HG03196 (cell line): ENCODE measurements at regions not wholly inside any gene's neighbourhood (a gene's known extent, or its start where the extent isn't known, plus 50 kb on each side); places are given as distances from the start of the nearest gene placed in this dataset.

Experiments used
- ATAC-seq: cut with Tn5 transposase; IDR thresholded peaks from one replicate; pipeline ENCODE4 v1.9.1; 2021; ENCODE audit not compliant: unreplicated experiment

DNA sequence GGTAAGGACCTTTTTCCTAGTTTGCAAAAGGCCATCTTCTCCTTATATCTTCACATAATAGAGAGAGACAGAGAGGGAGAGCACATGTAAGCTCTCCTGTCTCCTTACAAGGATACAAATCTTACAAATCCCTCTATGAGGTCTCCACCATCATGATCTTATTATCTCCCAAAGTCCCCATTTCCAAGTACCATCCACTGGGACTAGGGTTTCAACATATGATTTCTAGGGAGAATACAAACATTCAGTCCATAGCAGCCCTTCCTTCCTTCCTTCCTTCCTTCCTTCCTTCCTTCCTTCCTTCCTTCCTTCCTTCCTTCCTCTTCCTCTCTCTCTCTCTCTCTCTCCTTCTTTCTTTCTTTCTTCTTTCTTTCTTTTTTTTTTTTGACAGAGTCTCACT lies 1132.9 kb upstream of the WWC1 start:
- ATAC-seq, result no peak

DNA sequence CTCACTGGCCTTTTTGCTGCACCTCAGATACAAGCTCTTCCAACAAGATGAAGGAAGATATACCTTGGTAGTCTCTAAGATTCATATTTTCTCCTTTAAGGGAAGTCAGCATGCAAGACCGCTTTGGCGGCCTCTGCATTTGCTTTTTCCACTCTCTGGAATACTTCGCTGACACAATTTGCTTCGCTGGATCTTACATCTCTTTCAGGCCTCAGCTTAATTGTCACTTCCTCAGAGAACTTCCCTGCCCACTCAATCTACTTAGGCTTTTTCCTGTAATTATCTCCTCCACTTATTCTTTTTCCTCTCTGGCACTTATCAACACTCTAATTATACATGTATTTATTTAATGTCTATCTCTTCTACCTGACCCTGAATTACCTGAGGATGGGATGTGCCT lies 1131.1 kb upstream of the WWC1 start:
- no peak for ATAC-seq

DNA sequence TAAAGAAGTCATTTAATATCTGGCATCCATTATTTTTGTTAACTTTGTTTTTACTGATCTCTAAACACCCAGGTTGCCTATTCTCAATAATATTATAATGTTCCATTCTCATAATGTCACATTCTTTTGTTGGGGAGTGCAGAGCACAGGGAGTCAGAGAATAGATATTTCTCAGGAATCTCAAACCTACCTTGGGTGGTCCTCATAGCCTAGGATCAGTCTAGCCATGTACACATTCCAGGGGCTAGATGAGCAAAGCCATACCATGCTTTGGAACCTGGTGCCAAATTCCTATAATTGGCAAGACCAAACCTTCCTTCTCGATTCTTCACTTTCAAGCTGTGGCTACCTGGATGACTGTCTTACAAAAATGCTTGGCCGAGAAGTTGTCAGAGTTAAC lies 1124.7 kb upstream of the WWC1 start:
- no peak for ATAC-seq

DNA sequence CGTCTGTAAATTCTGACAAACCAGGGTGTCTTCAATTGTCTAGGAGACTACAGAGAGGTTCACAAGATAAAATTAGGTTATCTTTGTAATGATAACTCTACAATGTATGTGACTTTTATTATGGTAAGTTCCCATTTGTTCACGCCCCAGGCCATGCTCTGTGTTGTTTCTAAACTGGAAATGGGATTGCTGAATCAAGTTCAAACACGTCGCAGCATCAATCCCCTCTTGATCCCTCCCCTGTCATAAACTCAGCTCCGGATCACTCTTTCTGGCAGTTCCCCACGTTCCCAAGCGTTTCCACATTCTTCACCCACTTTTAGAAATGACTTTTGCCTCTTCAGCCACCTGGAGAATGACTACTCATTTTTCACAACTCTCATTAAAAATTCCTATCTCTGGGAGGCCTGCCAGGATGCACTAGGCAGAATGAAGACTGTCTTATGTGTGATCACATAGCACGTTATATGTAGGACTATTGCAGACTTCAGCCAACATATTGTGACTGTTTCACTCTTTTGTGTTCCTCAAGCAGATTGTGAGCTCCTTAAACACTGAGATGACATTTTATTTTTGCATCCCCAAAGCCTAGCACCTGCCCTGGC lies 1124.2 kb upstream of the WWC1 start:
- no peak for ATAC-seq

DNA sequence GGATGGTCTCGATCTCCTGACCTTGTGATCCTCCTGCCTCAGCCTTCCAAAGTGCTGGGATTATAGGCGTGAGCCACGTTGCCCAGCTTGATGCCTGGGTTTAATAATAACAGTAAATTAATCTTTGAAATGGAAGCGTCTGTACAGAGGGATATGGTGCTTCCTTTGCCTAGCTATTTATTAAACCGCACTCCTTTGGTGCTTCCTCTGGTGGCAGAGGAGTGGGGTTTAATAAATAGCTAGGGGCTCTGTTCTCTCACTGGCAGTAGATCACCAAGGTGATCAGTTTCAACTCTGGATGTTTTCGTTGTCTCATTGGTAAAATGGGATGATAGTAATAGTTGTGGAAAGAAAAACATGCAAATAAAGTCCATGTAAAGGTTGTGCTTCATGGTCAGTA lies 1122.5 kb upstream of the WWC1 start:
- ATAC-seq, result no peak

DNA sequence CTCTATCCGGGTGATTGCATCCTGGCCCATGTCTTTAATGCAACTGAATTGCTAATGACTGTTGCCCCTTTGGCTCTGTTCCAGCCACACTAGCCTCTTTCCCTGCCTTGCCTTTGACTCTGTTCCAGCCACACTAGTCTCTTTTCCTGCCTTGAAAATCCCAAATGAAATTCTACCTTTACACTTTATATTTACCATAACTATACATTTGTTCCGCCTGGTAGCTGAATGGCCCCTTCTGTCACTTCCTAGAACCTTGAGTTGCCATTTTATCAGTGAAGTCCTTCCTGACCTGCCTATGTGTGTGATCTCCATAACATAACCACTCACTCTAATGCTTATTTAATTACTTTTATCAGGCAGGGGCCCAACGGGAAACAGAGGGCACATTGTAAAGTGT lies 1120.4 kb upstream of the WWC1 start:
- ATAC-seq, result no peak

DNA sequence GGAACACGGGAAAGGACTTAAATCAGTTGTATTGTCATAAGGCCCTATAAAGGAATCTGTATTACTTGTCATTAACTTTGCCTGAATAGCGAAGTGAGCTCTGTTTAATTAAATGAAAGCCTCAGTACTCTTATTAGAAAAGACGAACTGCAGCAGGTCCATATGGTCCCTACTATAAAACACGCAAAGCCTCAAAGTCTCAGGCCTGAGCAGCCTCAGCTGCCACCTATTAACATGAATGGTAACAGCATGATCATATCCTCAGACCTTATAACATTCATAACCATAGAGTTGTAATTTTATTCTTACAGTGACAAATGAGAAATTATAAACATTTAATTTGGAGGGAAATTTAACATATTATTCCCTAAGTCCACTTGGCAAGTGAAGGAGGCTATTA lies 1113.7 kb upstream of the WWC1 start:
- ATAC-seq, result no peak

DNA sequence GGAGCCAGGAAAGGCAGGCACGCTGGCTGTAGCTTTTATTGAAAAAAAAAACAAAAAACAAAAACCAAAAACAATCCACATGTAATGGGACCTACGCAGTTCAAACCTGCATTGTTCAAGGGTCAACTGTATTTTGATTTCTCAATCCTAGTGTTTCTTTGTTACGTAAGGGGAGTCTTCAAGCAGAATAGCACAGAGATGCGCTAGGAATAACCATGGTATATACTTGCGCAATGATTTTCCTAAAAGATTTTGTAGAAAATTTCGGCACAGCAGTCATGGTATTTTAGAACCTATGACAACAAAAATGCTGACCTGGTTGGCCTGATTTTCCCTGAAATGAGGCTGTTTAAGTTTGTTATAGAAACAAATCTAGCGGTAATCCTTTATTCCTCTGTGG lies 1110.5 kb upstream of the WWC1 start:
- ATAC-seq, result no peak

DNA sequence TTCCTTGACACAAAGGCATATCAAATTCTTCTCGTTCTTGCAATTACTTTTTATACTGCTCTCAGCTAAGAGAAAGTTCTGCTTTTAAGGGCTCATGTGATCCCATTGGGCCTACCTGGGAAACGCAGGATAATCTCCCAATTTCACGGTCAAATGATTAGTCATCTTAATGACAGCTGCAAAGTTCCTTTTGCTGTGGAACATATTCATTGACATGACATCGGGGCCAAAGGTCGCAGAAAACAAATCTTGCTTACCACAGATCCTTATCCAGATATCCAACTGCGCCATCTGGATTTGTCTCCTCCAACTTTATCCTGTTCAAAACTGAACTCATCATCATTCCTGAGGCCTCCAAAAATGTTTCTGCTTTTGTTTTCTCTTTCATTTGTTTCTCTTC lies 1085.6 kb upstream of the WWC1 start:
- ATAC-seq, result no peak

DNA sequence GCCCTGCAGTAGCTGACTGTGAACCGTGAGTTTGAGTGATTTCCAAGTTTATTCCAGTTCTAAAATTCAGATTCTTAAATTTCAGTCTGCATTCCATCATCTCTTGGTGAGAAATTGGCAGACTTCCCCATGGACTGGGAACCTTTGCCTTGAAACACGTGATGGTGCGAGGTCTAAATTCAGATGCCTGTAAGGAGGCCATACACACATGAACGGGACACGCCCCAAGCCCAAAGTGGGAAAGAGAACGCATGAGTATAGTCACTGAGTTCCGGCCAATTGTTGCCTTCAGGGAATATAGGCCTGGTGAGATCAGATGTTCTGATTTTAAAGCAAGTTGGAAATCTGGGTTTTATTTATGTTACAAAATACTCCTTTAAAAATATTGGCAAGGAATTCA lies 1084.4 kb upstream of the WWC1 start:
- no peak for ATAC-seq

DNA sequence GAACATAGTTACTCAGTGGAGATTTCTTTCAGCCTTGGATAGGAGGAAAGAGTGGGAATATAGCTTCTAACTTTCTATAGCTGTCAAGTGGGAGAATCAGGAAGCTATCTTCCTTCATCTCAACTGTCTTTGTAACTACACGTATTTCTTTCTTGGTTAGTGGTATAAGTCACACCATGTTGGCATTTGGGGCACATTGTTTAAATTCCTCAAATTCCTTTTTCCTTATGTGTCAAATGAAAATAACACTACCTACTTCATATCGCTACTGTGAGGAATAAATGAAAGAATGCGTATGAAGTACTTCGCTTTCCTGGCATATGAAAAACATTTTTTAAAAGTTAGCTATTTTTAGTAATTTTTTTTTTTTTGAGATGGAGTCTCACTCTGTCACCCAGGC lies 1082.5 kb upstream of the WWC1 start:
- no peak for ATAC-seq

DNA sequence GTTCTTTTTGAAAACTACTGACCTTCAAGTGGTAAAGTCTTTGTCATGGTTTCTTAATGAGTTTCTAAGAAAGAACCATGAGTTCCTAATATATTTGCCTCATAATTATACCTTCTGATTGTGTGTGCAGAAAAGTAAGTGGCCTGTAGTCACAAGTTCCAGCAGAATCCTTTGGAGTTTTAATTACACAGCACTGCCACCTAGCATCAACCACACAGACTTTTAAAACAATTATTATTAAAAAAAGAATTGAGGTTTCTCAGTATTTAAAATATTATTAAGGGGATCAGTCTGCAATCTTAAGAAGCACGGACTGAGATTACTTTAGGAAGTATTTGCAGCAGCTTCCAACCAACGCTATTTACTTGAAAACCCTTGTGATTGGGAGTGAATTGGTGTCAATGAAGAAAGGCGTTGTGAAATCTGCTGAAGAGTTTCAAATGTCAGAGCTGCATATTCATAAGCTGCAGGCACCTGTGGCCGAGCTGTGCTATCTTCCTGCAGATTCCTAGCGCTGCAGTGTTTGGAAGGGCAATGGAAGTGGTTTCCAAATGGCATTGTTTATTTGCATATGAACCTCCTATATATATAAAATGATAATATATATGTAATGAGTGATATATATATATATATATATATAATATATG lies 1074.2 kb upstream of the WWC1 start:
- no peak for ATAC-seq

DNA sequence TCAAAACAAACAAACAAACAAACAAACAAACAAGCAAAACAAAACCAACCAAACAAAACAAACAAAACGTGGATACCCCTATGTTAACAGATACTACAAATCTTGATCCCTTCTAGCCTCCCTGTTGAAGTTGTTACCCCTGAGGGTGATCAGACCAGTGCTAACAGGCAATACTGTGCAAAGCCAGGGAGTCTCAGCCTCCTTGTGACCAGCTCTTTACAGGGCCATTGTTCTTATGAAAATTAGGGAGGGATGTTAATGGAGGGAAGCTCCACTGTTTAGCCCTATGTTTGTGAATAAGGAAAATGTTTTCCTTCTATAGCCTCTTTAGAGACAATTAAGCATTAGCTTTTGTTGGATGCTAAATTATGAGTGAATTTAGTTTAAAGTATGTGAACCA lies 1072.1 kb upstream of the WWC1 start:
- no peak for ATAC-seq

DNA sequence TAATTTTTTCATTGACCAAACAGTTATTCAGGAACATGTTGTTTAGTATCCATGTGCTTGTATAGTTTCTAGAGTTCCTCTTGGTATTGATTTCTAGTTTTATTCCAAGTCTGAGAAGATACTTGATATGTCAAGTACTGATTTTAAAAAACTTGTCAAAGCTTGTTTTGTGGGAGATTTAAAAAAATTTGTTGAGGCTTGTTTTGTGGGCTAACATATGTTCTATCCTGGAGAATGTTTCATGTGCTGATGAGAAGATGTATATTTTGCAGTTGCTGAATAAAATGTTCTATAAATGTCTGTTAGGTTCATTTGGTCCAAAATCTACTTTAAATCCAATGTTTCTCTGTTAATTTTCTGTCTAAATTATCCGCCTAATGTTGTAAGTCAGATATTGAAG lies 1065.1 kb upstream of the WWC1 start:
- no peak for ATAC-seq

DNA sequence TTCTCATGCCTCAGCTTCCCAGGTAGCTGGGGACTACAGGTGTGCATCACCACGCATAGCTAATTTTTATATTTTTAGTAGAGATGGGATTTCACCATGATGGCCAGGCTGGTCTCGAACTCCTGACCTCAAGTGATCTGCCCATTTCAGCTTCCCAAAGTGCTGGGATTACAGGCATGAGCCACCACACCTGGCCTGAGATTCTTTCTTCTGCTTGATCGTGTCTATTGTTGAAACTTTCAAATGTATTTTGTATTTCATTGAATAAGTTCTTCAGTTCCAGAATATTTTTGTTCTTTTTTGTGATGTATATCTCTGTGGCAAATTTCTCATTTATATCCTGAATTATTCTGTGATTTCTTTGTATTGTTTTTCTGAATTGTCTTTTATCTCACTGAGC lies 1063.3 kb upstream of the WWC1 start:
- ATAC-seq, result no peak

DNA sequence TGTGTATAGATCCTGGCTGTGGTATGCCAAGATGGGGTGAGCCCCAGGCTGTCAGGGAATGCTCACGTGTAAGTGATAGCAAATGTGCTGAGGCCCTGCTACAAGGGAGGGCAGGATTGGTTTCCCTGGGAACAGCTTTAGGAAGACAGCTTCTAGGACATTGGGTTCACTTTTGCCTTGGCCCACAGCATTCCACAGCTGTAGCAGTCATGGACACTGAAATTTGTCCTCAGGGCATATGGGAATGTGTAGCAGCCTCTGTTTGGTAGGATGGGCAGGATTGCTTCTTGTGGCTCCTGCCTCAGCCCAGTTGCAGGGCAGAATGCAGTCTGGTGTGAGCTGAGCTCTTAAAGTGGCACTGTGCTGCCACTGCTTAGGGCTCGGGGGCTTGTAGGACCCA lies 1061.7 kb upstream of the WWC1 start:
- ATAC-seq, result no peak

DNA sequence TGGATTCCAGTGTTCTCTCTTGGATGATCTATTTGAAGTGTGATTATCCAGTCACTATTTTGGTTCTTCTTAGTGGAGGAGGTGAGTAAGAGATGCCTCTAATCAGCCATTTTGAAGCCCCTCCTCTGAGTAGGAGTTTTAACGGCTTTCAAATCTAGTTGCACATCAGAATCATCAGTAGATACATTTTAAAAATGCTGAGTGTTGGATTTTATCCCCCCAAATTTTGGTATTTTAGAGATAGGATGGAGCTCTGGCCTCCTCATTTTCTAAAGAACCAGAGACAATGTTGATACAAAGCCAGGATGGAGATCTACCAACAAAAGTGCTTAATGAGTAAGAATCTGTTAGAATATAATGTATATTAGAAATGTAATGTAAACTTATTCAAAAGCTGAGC lies 1061.0 kb upstream of the WWC1 start:
- no peak for ATAC-seq

DNA sequence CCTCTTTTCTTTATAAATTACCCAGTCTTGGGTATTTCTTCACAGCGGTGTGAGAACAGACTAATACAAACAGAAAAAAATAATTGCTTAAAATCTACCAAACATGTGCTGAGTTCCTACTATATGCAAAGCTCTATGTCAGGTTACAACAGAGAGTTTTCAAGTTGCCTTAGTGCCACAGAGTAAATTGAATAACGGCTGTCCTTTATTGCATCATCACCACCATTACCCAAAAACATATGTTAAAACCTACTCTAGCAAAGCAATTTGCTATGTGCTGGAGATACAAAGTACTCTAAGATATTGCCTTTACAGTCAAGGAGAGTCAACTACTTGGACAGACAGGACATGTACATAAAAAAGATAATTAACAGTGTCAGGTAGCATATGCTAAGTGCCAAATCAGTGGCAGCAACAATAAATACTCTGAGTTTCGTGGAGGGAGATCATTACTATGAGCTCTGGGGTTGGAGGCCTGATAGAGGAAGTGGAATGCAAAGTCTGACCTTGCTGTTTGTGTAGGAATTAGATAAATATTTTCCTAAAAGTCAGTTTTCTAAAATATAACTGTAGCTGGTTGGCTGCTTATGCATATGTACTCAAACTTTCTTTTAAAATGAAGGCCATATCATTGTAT lies 1058.7 kb upstream of the WWC1 start:
- ATAC-seq, result no peak

DNA sequence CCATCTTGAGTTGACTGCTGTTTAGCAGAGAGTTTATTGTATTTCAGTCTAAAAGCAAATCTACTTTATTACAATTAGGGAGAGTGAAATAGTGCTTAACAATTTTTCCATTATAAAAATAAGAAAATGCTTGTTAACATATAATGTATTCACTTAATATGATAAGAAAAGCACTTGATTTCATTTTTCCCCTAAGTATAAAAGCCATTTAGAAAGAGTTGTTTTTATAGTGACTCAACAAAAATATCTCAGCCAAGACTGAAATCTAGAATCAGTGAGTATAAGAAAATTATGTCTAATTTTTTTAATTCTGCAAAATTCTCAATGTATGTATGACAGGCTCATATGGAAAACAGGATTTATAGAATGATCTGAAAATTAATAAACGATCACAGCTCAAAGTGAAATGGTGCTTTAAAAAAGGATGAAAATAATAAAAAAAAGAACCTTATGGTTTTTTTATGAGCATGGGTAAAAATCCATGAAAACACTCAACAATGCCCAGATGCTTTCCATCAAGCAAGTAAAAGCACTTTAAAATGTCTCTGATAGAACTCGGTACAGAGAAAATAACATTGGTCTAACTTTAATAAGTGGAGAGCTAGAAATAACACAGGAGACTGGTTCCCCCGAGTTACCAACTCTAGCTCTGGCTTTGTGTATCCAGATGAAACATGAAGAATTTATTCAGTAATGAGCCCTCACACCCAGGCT lies 1057.8 kb upstream of the WWC1 start:
- ATAC-seq, result no peak

DNA sequence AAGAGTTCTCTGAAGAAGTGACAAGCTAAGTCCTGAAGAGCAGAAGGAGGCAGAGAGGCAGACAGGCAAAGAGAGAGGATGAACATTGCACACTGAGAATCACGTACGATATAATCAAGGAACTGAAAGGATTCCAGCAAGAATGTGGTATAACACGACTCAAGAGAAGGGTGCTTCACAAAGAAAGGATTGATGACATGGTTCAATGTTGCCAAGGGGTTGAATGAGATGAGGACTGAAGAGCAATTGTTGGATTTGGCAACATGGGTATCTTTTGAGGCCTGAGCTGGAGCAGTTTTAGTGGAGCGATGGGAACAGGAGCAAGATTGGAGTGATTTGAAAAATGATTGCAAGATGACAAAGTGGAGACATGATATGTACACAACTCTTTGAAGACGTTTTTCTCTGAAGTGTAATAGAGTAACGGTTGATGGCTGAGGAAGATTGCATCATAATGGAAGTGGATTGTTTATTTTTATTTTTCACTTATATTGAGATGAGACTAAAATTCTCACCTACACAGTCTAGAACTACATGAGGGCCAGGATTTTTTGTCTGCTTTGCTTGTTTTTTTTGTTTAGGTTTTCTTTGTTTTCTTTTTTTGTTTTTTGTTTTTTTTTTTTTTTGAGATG lies 1049.9 kb upstream of the WWC1 start:
- no peak for ATAC-seq

DNA sequence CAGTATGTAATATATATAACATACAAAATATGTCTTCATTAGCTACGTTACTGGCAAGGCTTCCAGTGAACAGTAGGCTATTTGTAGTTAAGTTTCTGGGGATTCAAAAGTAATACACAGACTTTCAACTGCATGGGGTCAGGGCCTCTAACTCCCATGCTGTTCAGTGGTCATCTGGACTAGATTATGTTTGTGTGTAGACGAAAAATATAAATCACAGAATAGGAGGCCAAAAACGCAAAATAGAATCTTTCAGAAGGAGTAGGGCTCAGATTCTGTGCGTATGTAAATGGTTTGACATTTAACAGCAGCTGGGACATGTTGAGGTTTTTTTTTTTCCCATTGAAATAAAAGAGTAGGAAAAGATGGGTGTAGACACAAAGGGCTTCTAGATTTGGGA lies 1048.7 kb upstream of the WWC1 start:
- no peak for ATAC-seq

DNA sequence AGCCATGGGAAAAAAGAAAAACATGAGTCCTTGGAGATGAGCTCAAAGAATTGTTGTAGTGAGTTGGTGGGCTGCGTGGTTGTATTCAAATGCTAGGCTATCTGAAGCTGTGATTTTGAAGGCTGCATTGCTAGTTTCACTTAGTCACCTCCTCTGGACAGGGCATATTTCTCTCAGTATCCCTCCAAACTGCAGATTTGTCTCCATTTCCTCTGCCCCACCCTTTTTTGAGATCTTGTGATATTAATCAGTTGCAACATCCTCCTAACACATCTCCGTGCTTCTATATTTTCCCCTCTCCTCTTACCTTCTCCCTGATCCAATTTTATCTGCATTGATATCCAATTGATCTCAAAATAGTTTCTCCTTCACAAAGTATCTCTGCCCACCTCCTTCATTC lies 1048.0 kb upstream of the WWC1 start:
- ATAC-seq, result no peak
